Ishikawa (cell line): ENCODE measurements at regions not wholly inside any gene's neighbourhood (a gene's known extent, or its start where the extent isn't known, plus 50 kb on each side); places are given as distances from the start of the nearest gene placed in this dataset.

Experiments used
- CEBPB ChIP-seq: IDR thresholded peaks from 2 replicates; pipeline ENCODE4 v1.6.1; 2012
- CREB1 ChIP-seq: IDR thresholded peaks from 2 replicates; pipeline ENCODE4 v1.6.1; 2012; ENCODE audit warnings: low read depth
- EGR1 ChIP-seq: IDR thresholded peaks from 2 replicates; pipeline ENCODE4 v1.6.1; 2012
- EP300 ChIP-seq: IDR thresholded peaks from 2 replicates; pipeline ENCODE4 v1.6.1; 2012; ENCODE audit warnings: borderline replicate concordance
- FOXM1 ChIP-seq: IDR thresholded peaks from 2 replicates; pipeline ENCODE4 v1.6.1; 2012; ENCODE audit warnings: low read depth, borderline replicate concordance
- MAX ChIP-seq: IDR thresholded peaks from 2 replicates; pipeline ENCODE4 v1.6.1; 2012
- NFIC ChIP-seq: IDR thresholded peaks from 2 replicates; pipeline ENCODE4 v1.6.1; 2012
- RAD21 ChIP-seq: IDR thresholded peaks from 2 replicates; pipeline ENCODE4 v1.6.1; 2012; ENCODE audit warnings: low read depth
- REST ChIP-seq: IDR thresholded peaks from 2 replicates; pipeline ENCODE4 v1.6.1; 2012; ENCODE audit warnings: low read depth, mild to moderate bottlenecking
- TAF1 ChIP-seq: IDR thresholded peaks from 2 replicates; pipeline ENCODE4 v1.6.1; 2012; ENCODE audit warnings: low read depth, mild to moderate bottlenecking
- TCF12 ChIP-seq: IDR thresholded peaks from 2 replicates; pipeline ENCODE4 v1.6.1; 2012; ENCODE audit warnings: low read depth
- TEAD4 ChIP-seq: IDR thresholded peaks from 2 replicates; pipeline ENCODE4 v1.6.1; 2012
- USF1 ChIP-seq: IDR thresholded peaks from 2 replicates; pipeline ENCODE4 v1.6.1; 2012
- YY1 ChIP-seq: IDR thresholded peaks from 2 replicates; pipeline ENCODE4 v1.6.1; 2012; ENCODE audit warnings: low read depth
- ZBTB7A ChIP-seq: IDR thresholded peaks from 2 replicates; pipeline ENCODE4 v1.6.1; 2012; ENCODE audit warnings: low read depth

- TF ChIP-seq REST (no peak), CREB1 (no peak), ZBTB7A (no peak), EP300 (no peak), TEAD4 (no peak), YY1 (no peak), TAF1 (no peak), NFIC (no peak), USF1 (no peak), FOXM1 (no peak), CEBPB (no peak)
These were observed 92.6 kb upstream of the SGK1 start for GRCh38 chr6:134410541-134410940.

GRCh38 chr6:134407791-134408190 lies 89.9 kb upstream of the SGK1 start:
- TF ChIP-seq FOXM1 (no peak), REST (no peak), YY1 (no peak)

- TF ChIP-seq EP300 (no peak), RAD21 (no peak), TEAD4 (no peak), MAX (no peak), TAF1 (no peak), EGR1 (no peak), ZBTB7A (no peak), REST (no peak), NFIC (no peak), CEBPB (no peak), YY1 (no peak)
These were observed 88.4 kb upstream of the SGK1 start for GRCh38 chr6:134406311-134406710.

- TF ChIP-seq TEAD4 (no peak), ZBTB7A (no peak), MAX (no peak), TAF1 (no peak), EP300 (no peak), USF1 (no peak), TCF12 (no peak), FOXM1 (no peak), YY1 (no peak), RAD21 (no peak), CEBPB (no peak), CREB1 (no peak), REST (no peak), NFIC (no peak), EGR1 (no peak)
These were observed 87.6 kb upstream of the SGK1 start for GRCh38 chr6:134405386-134406087.
